ENCODE measurements at regions not wholly inside any gene's neighbourhood (a gene's known extent, or its start where the extent isn't known, plus 50 kb on each side); places are given as distances from the start of the nearest gene placed in this dataset.

GRCh38 chr3:168476360-168476980 lies 380.7 kb upstream of the GOLIM4 start:
- no peak for TF ChIP-seq EZH2 (IDR thresholded peaks at IDR 0.05)
- no peak for TF ChIP-seq SP1 (IDR thresholded peaks at IDR 0.05; ENCODE audit: low read depth)
- no peak for TF ChIP-seq FOSL1 (IDR thresholded peaks at IDR 0.05; ENCODE audit: low read depth)
- TF ChIP-seq ZBTB33 (IDR thresholded peaks at IDR 0.05; ENCODE audit: extremely low read depth, insufficient replicate concordance, low read length): no peak
- TF ChIP-seq CBX3 (IDR thresholded peaks at IDR 0.05; ENCODE audit: low read depth): no peak
- Histone ChIP-seq H2AFZ (ENCODE audit: low read depth, low read length, poor library complexity, severe bottlenecking) (no peak overlapping the region), H3K36me3 (ENCODE audit: control insufficient read depth in 1 of 2, insufficient read depth in 2 of 2, low read length in 2 of 2) (no peaks in the 10 kb centered on the region), H4K20me1 (ENCODE audit: insufficient read depth) (no peaks in the 10 kb centered on the region), H3K4me2 (ENCODE audit: low read length) (no peak overlapping the region), H3K27me3 (ENCODE audit: insufficient read depth, low read length) (peaks cover 30% of the 10 kb centered on the region), H3K9ac (ENCODE audit: low read length) (no peak overlapping the region), H3K9me3 (ENCODE audit: control insufficient read depth in 1 of 2, insufficient read depth in 1 of 2, low read depth in 1 of 2, low read length in 2 of 2) (no peaks in the 10 kb centered on the region), H3K79me2 (ENCODE audit: insufficient read depth, low read length) (no peaks in the 10 kb centered on the region), H3K4me3 (replicated peaks in 1 of 2; ENCODE audit: low read depth in 1 of 2, low read length in 2 of 2) (no peak overlapping the region), H3K4me1 (ENCODE audit: control insufficient read depth in 1 of 2, insufficient read depth in 2 of 2, low read length in 2 of 2) (no peaks in the 10 kb centered on the region), H3K9me2 (ENCODE audit: insufficient read depth) (no peaks in the 10 kb centered on the region), H3K27ac (ENCODE audit: low read depth, low read length) (no peak overlapping the region)
- intact Hi-C loops (cut with micrococcal nuclease): no loop called here
- BruUV-seq (replicated peaks): no TSS peak
- POLR2A ChIA-PET: no interaction called here
- ATAC-seq: no peak
- CTCF ChIA-PET: no interaction called here
- RAD21 ChIA-PET (ENCODE audit: low non-redundant PET in 1 of 2, low total read pairs in 2 of 2, uncharacterized antibody in 2 of 2, unreplicated experiment in 2 of 2): no interaction called here
- DNase-seq (ENCODE audit: low read depth, low spot score): no peak

GRCh38 chr3:168475704-168476103 lies 380.0 kb upstream of the GOLIM4 start:
- DNase-seq (ENCODE audit: low read depth, low spot score) (no peak), ATAC-seq (no peak)
- H3K9me3 ChIP-seq (ENCODE audit: control insufficient read depth in 1 of 2, insufficient read depth in 1 of 2, low read depth in 1 of 2, low read length in 2 of 2): no peaks in the 10 kb centered on the region
- peaks cover 31% of the 10 kb centered on the region for H3K27me3 ChIP-seq (ENCODE audit: insufficient read depth, low read length)
- intact Hi-C loops (cut with micrococcal nuclease): no loop called here
- RAD21 ChIA-PET (ENCODE audit: low non-redundant PET in 1 of 2, low total read pairs in 2 of 2, uncharacterized antibody in 2 of 2, unreplicated experiment in 2 of 2): no interaction called here
- no peak overlapping the region for H3K4me3 ChIP-seq (replicated peaks in 1 of 2; ENCODE audit: low read depth in 1 of 2, low read length in 2 of 2)
- H3K36me3 ChIP-seq (ENCODE audit: control insufficient read depth in 1 of 2, insufficient read depth in 2 of 2, low read length in 2 of 2): no peaks in the 10 kb centered on the region
- CTCF ChIA-PET: no interaction called here
- H2AFZ ChIP-seq (ENCODE audit: low read depth, low read length, poor library complexity, severe bottlenecking): no peak overlapping the region
- no peak overlapping the region for H3K4me2 ChIP-seq (ENCODE audit: low read length)
- H3K9me2 ChIP-seq (ENCODE audit: insufficient read depth): no peaks in the 10 kb centered on the region
- POLR2A ChIA-PET: no interaction called here
- H3K79me2 ChIP-seq (ENCODE audit: insufficient read depth, low read length): no peaks in the 10 kb centered on the region
- BruUV-seq (replicated peaks): no TSS peak
- H3K4me1 ChIP-seq (ENCODE audit: control insufficient read depth in 1 of 2, insufficient read depth in 2 of 2, low read length in 2 of 2): no peaks in the 10 kb centered on the region
- H3K9ac ChIP-seq (ENCODE audit: low read length): no peak overlapping the region
- no peaks in the 10 kb centered on the region for H4K20me1 ChIP-seq (ENCODE audit: insufficient read depth)
- no peak overlapping the region for H3K27ac ChIP-seq (ENCODE audit: low read depth, low read length)
- TF ChIP-seq EZH2phosphoT487 (IDR thresholded peaks at IDR 0.05; ENCODE audit: borderline replicate concordance) (no peak), CEBPB (IDR thresholded peaks at IDR 0.05; ENCODE audit: low read depth) (no peak), POLR2A (IDR thresholded peaks at IDR 0.05; ENCODE audit: borderline replicate concordance, extremely low read depth, insufficient read depth, insufficient read length) (no peak), SP1 (IDR thresholded peaks at IDR 0.05; ENCODE audit: low read depth) (no peak)
